ENCODE measurements at regions not wholly inside any gene's neighbourhood (a gene's known extent, or its start where the extent isn't known, plus 50 kb on each side); places are given as distances from the start of the nearest gene placed in this dataset.

DNA sequence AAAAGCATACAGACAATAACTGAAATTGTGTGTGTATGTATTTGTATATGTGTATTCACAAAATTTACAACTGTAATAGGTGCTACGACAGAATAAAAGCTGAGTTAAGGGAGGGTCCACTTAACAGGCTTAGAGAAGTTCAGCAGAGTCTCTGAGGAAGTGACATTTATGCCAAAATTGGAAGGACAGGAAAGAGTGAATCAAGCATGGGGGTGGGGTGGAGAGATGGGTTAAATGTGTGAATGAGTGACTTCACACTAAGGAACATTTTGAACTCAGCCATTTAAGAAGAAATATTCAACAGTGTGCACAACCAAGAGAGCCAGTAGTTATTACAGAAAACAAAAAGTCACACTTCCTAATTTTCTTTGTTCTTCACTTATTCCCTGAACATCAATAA is 53.8 kb upstream of the RGS1 start:
- no peak for DNase-seq (ENCODE audit: low spot score)

- no peak for DNase-seq (ENCODE audit: low spot score)
Observed at GRCh38 chr1:192522673-192523072, 52.9 kb upstream of the RGS1 start.

DNA sequence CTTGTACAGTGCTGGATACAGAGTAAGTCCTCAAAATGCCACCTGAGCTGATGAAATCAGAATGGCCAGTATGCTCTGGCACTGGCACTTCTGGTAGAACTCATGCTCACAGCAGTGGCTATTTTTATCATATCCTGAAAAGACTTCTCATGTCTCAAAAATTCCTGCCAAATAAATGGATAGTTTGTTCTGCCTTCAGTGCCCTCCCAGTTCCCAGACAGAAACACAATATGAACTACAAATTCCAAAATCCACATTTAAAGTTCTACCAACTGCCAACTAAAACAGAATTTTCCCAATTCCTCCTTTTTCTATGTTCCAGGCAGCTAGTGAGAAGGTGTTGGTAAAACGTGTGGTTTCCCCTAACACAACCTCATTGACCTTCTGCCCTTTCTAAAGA is 51.4 kb upstream of the RGS1 start:
- no peak for DNase-seq (ENCODE audit: low spot score)
